Lower lobe of right lung (tissue), 2 donors: ENCODE measurements at regions not wholly inside any gene's neighbourhood (a gene's known extent, or its start where the extent isn't known, plus 50 kb on each side); places are given as distances from the start of the nearest gene placed in this dataset.

Experiments
- ATAC-seq, 2 donors: fragments of 200-7000 bp; cut with Tn5 transposase; one replicate each; pipeline ENCODE4 v1.9.1; 2020 to 2022; ENCODE audit warnings: mild to moderate bottlenecking in 2 of 2, moderate library complexity in 2 of 2
- DNase-seq: peaks from one replicate; pipeline ENCODE4 v3.0.0-alpha.2; 2020
- H3K27ac ChIP-seq: fragments of 200-600 bp; one replicate; pipeline ENCODE4 v1.8.0; 2022
- H3K27me3 ChIP-seq: fragments of 200-600 bp; one replicate; pipeline ENCODE4 v1.8.0; 2022; ENCODE audit warnings: low read depth
- H3K36me3 ChIP-seq: fragments of 200-600 bp; one replicate; pipeline ENCODE4 v1.8.0; 2022; ENCODE audit warnings: mild to moderate bottlenecking
- H3K4me1 ChIP-seq: fragments of 200-600 bp; one replicate; pipeline ENCODE4 v1.8.0; 2022
- H3K4me3 ChIP-seq: fragments of 200-600 bp; one replicate; pipeline ENCODE4 v1.8.0; 2022; ENCODE audit warnings: mild to moderate bottlenecking
- H3K9me3 ChIP-seq: fragments of 200-600 bp; one replicate; pipeline ENCODE4 v1.8.0; 2022
- intact Hi-C: fragments of 100-400 bp; cut with DNase I; formaldehyde crosslinking; loops from one replicate; pipeline ENCODE4 v1.11.0; 2022
- TF ChIP-seq, protein P1 (sequence below): fragments of 200-600 bp; IDR thresholded peaks from one replicate; pipeline ENCODE4 v1.8.0; 2022; ENCODE audit warnings: antibody characterized with exemption, mild to moderate bottlenecking
- donor health status: DM: no; HTN: yes; CAD: no; lungs with severe emphysema.

DNA sequence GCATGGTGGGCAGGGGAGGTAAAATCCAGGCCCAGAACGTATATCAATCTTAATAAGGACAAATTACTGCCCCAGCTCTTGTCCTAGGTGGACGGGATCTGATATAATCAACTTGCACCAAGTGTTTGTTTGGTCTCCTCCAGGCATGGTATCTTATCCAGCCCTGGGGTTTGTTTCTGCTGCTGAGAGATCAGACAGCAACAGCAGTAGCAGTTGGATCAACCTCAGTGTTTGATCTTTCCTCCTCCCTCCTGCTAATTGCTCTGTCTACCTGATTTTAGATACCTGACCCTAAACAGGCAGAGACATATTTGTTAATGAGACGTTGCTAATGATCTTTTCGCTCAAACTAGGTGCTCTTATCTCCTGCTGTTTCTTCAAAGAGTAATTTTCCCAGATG lies 100.4 kb upstream of the BACH2 start:
- Histone ChIP-seq H3K27me3 (no peaks in the 10 kb centered on the region), H3K27ac (no peak overlapping the region), H3K9me3 (no peaks in the 10 kb centered on the region), H3K4me1 (peaks cover 10% of the 10 kb centered on the region), H3K4me3 (no peak overlapping the region), H3K36me3 (no peaks in the 10 kb centered on the region)
- TF ChIP-seq, protein P1, sequence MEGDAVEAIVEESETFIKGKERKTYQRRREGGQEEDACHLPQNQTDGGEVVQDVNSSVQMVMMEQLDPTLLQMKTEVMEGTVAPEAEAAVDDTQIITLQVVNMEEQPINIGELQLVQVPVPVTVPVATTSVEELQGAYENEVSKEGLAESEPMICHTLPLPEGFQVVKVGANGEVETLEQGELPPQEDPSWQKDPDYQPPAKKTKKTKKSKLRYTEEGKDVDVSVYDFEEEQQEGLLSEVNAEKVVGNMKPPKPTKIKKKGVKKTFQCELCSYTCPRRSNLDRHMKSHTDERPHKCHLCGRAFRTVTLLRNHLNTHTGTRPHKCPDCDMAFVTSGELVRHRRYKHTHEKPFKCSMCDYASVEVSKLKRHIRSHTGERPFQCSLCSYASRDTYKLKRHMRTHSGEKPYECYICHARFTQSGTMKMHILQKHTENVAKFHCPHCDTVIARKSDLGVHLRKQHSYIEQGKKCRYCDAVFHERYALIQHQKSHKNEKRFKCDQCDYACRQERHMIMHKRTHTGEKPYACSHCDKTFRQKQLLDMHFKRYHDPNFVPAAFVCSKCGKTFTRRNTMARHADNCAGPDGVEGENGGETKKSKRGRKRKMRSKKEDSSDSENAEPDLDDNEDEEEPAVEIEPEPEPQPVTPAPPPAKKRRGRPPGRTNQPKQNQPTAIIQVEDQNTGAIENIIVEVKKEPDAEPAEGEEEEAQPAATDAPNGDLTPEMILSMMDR: no peak
- ATAC-seq: no peak
- DNase-seq: no peak
- intact Hi-C loops: loop anchor here (10.0 kb wide), 1 partner anchor 452 kb away; no protein-coding TSS in a partner anchor

DNA sequence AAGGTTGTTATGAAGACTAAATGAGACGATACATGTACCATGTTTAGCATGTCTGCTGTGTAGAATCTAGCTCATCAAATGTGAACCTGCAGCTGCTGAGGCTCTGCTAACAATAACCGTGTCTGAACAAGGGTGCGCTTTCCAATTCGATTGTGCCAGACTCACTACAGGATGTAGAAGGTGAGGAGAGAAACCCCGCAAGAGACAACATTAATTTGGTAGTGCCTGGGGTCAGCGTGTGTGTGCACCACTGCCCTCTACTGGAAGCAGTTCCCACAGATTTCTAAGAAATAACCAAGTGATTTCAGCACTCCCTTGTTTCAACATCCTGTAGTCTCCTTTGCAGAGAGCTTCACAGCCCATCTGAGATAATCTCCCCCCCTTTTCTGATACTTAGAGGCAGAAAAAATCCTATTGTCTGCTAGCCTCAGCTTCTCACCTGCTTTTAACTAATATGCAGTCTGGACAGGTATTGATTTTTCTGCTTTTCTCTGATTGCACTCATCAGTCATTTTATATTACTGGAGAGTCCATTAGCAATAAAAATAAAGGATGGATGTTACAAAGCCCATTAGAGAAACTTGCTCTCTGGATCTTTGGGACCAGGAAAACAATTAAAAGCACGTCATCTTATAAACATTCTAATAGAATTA lies 96.7 kb upstream of the BACH2 start:
- H3K4me1 ChIP-seq: peaks cover 5% of the 10 kb centered on the region
- no peaks in the 10 kb centered on the region for H3K36me3 ChIP-seq
- ATAC-seq: peak; percentile 79 to 81
- intact Hi-C loops: loop anchor here (10.0 kb wide), 1 partner anchor 449 kb away; no protein-coding TSS in a partner anchor
- TF ChIP-seq, protein P1: peak; percentile 77
- H3K27ac ChIP-seq: no peak overlapping the region
- H3K27me3 ChIP-seq: no peaks in the 10 kb centered on the region
- no peaks in the 10 kb centered on the region for H3K9me3 ChIP-seq
- no peak for DNase-seq
- H3K4me3 ChIP-seq: no peak overlapping the region

DNA sequence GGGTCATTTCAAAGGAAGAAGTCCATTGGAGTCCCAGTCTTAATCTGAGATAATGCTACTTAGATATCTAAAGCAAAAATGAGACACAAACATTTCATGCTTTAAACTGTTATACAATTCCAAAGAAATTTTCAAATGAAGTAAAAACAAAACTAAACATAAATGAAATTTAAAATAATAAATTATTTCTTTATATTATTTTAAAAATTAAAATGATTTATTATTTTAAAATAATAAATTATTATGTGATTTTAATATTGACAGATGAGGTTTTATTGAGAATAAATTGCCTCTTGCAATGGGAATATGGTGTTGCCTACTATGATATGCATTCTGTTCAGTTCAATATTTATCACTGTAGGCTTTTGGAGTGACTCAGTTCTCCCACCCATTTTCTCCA lies 93.7 kb upstream of the BACH2 start:
- no peaks in the 10 kb centered on the region for H3K36me3 ChIP-seq
- DNase-seq (no peak), ATAC-seq (no peak)
- no peaks in the 10 kb centered on the region for H3K9me3 ChIP-seq
- H3K4me1 ChIP-seq: no peaks in the 10 kb centered on the region
- TF ChIP-seq, protein P1: no peak
- intact Hi-C loops: loop anchor here (10.0 kb wide), 1 partner anchor 446 kb away; no protein-coding TSS in a partner anchor
- no peak overlapping the region for H3K27ac ChIP-seq
- no peak overlapping the region for H3K4me3 ChIP-seq
- peaks cover 4% of the 10 kb centered on the region for H3K27me3 ChIP-seq

DNA sequence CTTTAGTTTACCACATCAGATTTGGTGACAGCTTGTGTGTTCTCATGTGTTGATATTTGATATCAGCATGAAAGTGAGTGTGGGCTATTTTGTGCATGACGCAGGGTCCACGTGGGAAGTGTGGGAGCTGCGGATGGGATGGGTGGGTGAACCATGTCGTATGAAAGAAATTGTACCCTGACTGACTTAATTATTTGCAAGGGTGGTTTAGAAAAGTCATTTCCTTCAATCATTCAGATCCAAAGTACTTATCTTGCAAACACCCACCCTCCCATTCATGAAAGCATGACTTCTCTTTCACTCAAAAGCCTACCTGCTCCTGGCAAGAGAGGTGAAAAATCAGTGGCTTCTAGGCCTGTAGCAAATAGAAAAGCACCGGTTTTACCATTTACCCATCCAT lies 91.8 kb upstream of the BACH2 start:
- no peak for DNase-seq
- H3K27me3 ChIP-seq: peaks cover 7% of the 10 kb centered on the region
- no peaks in the 10 kb centered on the region for H3K4me1 ChIP-seq
- intact Hi-C loops: no loop called here
- H3K27ac ChIP-seq: no peak overlapping the region
- H3K36me3 ChIP-seq: no peaks in the 10 kb centered on the region
- no peaks in the 10 kb centered on the region for H3K9me3 ChIP-seq
- no peak overlapping the region for H3K4me3 ChIP-seq
- TF ChIP-seq, protein P1: no peak
- no peak for ATAC-seq

DNA sequence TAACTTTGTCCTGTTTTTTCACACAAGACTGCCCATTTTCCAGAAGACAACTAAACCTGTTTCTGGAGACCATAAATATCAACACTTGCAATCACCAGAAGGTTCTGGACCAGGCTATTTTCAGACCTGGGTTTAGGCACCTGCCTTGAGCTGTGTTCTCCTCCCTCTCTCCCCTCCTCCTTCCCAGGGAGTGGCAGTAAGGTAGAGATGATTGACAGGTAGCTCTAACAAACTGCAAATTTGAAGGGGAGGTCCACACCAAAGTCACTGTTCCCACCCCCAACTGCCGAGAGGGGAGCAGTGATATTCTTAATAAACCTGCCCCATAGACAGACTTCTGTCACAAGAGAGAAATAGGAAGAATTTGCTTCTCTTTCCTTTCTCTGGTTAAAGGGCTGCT lies 91.2 kb upstream of the BACH2 start:
- Histone ChIP-seq H3K9me3 (no peaks in the 10 kb centered on the region), H3K4me3 (no peak overlapping the region), H3K27me3 (peaks cover 7% of the 10 kb centered on the region), H3K27ac (no peak overlapping the region), H3K4me1 (no peaks in the 10 kb centered on the region), H3K36me3 (no peaks in the 10 kb centered on the region)
- DNase-seq (no peak), ATAC-seq (no peak)
- TF ChIP-seq, protein P1: no peak
- intact Hi-C loops: no loop called here
